Body of pancreas (tissue), 4 donors: ENCODE measurements at regions not wholly inside any gene's neighbourhood (a gene's known extent, or its start where the extent isn't known, plus 50 kb on each side); places are given as distances from the start of the nearest gene placed in this dataset.

ENCODE experiments used
- ATAC-seq: fragments of 150-250 bp; one replicate; pipeline ENCODE4 v1.9.1; 2016
- DNase-seq, 4 donors: peaks; one replicate each; pipeline ENCODE4 v3.0.0-alpha.2; 2019
- H3K27ac ChIP-seq, 4 donors: fragments of 200-600 bp; sonication (generic); 1 replicate in 3 of 4; 2 replicates in 1 of 4; pipeline versions ENCODE4 v1.5.1 to v1.6.1; 2016 to 2019; ENCODE audit warnings: mild to moderate bottlenecking in 1 of 4, mixed read lengths in 1 of 4, moderate library complexity in 1 of 4
- H3K27me3 ChIP-seq, 2 donors: fragments of 200-600 bp; sonication (generic); one replicate each; pipeline ENCODE4 v1.6.0; 2016; ENCODE audit warnings: mild to moderate bottlenecking in 1 of 2
- H3K36me3 ChIP-seq, 2 donors: fragments of 200-600 bp; sonication (generic); replicated peaks in 1 of 2; 2 replicates each; pipeline ENCODE4 v1.5.1; 2016; ENCODE audit warnings: low read depth in 2 of 2; ENCODE audit not compliant: insufficient read depth in 1 of 2
- H3K4me1 ChIP-seq: fragments of 200-600 bp; sonication (generic); one replicate; pipeline ENCODE4 v1.6.0; 2016
- H3K4me3 ChIP-seq, 2 donors: fragments of 200-600 bp; sonication (generic); 1 replicate in 1 of 2; 2 replicates in 1 of 2; pipeline ENCODE4 v1.5.1; 2016 to 2019
- H3K9me3 ChIP-seq, 3 donors: fragments of 200-600 bp; sonication (generic); 1 replicate in 2 of 3; 2 replicates in 1 of 3; pipeline ENCODE4 v1.5.1; 2016
- CTCF ChIP-seq, 7 experiments: fragments of 450-650 bp in 4 of 7; fragments of 200-600 bp in 3 of 7; sonication (generic) in 3 of 7; IDR thresholded peaks; one replicate each; pipeline ENCODE4 v1.5.1; 2016 to 2019; ENCODE audit warnings: antibody characterized with exemption in 7 of 7
- POLR2A ChIP-seq, 3 donors: fragments of 450-650 bp; IDR thresholded peaks; one replicate each; pipeline ENCODE4 v1.6.1; 2016; ENCODE audit warnings: antibody characterized with exemption in 3 of 3, mild to moderate bottlenecking in 2 of 3
- WGBS, 2 donors: methylation state at CpG; one replicate each; pipeline ENCODE4 v1.1.5; 2017; 5-methylcytosine and 5-hydroxymethylcytosine counted together
- intact Hi-C: fragments of 100-400 bp; cut with DNase I; formaldehyde crosslinking; loops from one replicate; pipeline ENCODE4 v1.15.1; 2023

GRCh38 chrX:148354916-148355315 is 145.5 kb upstream of the AFF2 start:
- H3K9me3 ChIP-seq = no peaks in the 10 kb centered on the region
- H3K27me3 ChIP-seq = no peaks in the 10 kb centered on the region
- intact Hi-C loops = no loop called here
- no peaks in the 10 kb centered on the region for H3K36me3 ChIP-seq
- ATAC-seq = no peak
- no peaks in the 10 kb centered on the region for H3K4me1 ChIP-seq
- no peak overlapping the region for H3K27ac ChIP-seq
- H3K4me3 ChIP-seq = no peak overlapping the region
- DNase-seq = no peak
- TF ChIP-seq POLR2A (IDR thresholded peaks at IDR 0.05) = no peak
- no peak for TF ChIP-seq CTCF (IDR thresholded peaks at IDR 0.05)
- 13 to 36% methylated on average over 1 of the region's 1 CpG for WGBS, 2 donors

- H3K4me3 ChIP-seq = no peak overlapping the region
- no peak for TF ChIP-seq CTCF (IDR thresholded peaks at IDR 0.05)
- TF ChIP-seq POLR2A (IDR thresholded peaks at IDR 0.05) = no peak
- DNase-seq (no peak), ATAC-seq (no peak)
- H3K4me1 ChIP-seq = no peaks in the 10 kb centered on the region
- H3K9me3 ChIP-seq = no peaks in the 10 kb centered on the region
- H3K27me3 ChIP-seq = no peaks in the 10 kb centered on the region
- H3K27ac ChIP-seq = no peak overlapping the region
- no peaks in the 10 kb centered on the region for H3K36me3 ChIP-seq
- intact Hi-C loops = no loop called here
These were observed 138.8 kb upstream of the AFF2 start for GRCh38 chrX:148361641-148362040.

- ATAC-seq = peak; percentile 68
- no peaks in the 10 kb centered on the region for H3K9me3 ChIP-seq
- intact Hi-C loops = no loop called here
- H3K27ac ChIP-seq = peak overlapping the region in 1 of 4 donors; percentile 49
- WGBS, 2 donors = 64 to 65% methylated on average over 3 of the region's 3 CpGs
- peak in 1 of 4 donors; percentile 11 for DNase-seq
- no peak for TF ChIP-seq POLR2A (IDR thresholded peaks at IDR 0.05)
- no peak for TF ChIP-seq CTCF (IDR thresholded peaks at IDR 0.05)
- H3K4me3 ChIP-seq = no peak overlapping the region
- H3K27me3 ChIP-seq = no peaks in the 10 kb centered on the region
- no peaks in the 10 kb centered on the region for H3K4me1 ChIP-seq
- no peaks in the 10 kb centered on the region for H3K36me3 ChIP-seq
These were observed 136.8 kb upstream of the AFF2 start for GRCh38 chrX:148363471-148364235.

GRCh38 chrX:148365233-148365632 is 135.2 kb upstream of the AFF2 start:
- Histone ChIP-seq H3K9me3 (no peaks in the 10 kb centered on the region), H3K4me1 (no peaks in the 10 kb centered on the region), H3K27me3 (no peaks in the 10 kb centered on the region), H3K4me3 (no peak overlapping the region), H3K27ac (peak overlapping the region in 1 of 4 donors; percentile 34), H3K36me3 (no peaks in the 10 kb centered on the region)
- intact Hi-C loops = no loop called here
- ATAC-seq (peak; percentile 62), DNase-seq (no peak)
- WGBS, 2 donors = 30 to 37% methylated on average over 2 of the region's 2 CpGs
- no peak for TF ChIP-seq POLR2A (IDR thresholded peaks at IDR 0.05)
- no peak for TF ChIP-seq CTCF (IDR thresholded peaks at IDR 0.05)

GRCh38 chrX:148371291-148371690 is 129.1 kb upstream of the AFF2 start:
- WGBS, 2 donors = 35 to 38% methylated on average over 3 of the region's 3 CpGs
- peak overlapping the region in 1 of 4 donors; percentile 49 for H3K27ac ChIP-seq

More at GRCh38 chrX:148371291-148371690, 129.1 kb upstream of the AFF2 start:
- H3K4me1 ChIP-seq = no peaks in the 10 kb centered on the region
- no peaks in the 10 kb centered on the region for H3K27me3 ChIP-seq
- DNase-seq (peak in 1 of 4 donors; percentile 1), ATAC-seq (peak; percentile 86)
- no peaks in the 10 kb centered on the region for H3K36me3 ChIP-seq
- no peak overlapping the region for H3K4me3 ChIP-seq
- no peak for TF ChIP-seq CTCF (IDR thresholded peaks at IDR 0.05)
- no peak for TF ChIP-seq POLR2A (IDR thresholded peaks at IDR 0.05)
- no peaks in the 10 kb centered on the region for H3K9me3 ChIP-seq
- intact Hi-C loops = no loop called here
